IMR-90 (cell line): ENCODE measurements at regions not wholly inside any gene's neighbourhood (a gene's known extent, or its start where the extent isn't known, plus 50 kb on each side); places are given as distances from the start of the nearest gene placed in this dataset.

Source experiments
- BHLHE40 ChIP-seq: fragments of 150-350 bp; IDR thresholded peaks from 2 replicates; pipeline ENCODE4 v1.6.1; 2016; ENCODE audit warnings: mild to moderate bottlenecking, low read depth, low read length
- CHD1 ChIP-seq: IDR thresholded peaks from 2 replicates; pipeline ENCODE4 v1.6.1; 2012; ENCODE audit warnings: low read depth, low read length, improper control_type of control experiment
- CTCF ChIP-seq: conservative IDR thresholded peaks from 2 replicates; pipeline ENCODE4 v1.5.1; 2012; ENCODE audit warnings: mild to moderate bottlenecking, low read depth, low read length, improper control_type of control experiment
- MAFK ChIP-seq: IDR thresholded peaks from 2 replicates; pipeline ENCODE4 v1.6.1; 2012; ENCODE audit warnings: low read depth, low read length, improper control_type of control experiment
- MXI1 ChIP-seq: IDR thresholded peaks from 2 replicates; pipeline ENCODE4 v1.6.1; 2012; ENCODE audit warnings: low read depth, mild to moderate bottlenecking, low read length, moderate library complexity, borderline replicate concordance
- POLR2A ChIP-seq: IDR thresholded peaks from 2 replicates; pipeline ENCODE4 v1.6.1; 2012; ENCODE audit warnings: mild to moderate bottlenecking, low read depth, low read length
- RAD21 ChIP-seq: IDR thresholded peaks from 2 replicates; pipeline ENCODE4 v1.6.1; 2012; ENCODE audit warnings: low read length, improper control_type of control experiment
- RCOR1 ChIP-seq: IDR thresholded peaks from 2 replicates; pipeline ENCODE4 v1.6.1; 2012; ENCODE audit warnings: mild to moderate bottlenecking, low read length, improper control_type of control experiment; ENCODE audit not compliant: insufficient replicate concordance
- RFX5 ChIP-seq: IDR thresholded peaks from 2 replicates; pipeline ENCODE4 v1.8.0; 2012; ENCODE audit warnings: low read depth, mild to moderate bottlenecking, low read length, moderate library complexity
- SMC3 ChIP-seq: fragments of 150-350 bp; IDR thresholded peaks from 2 replicates; pipeline ENCODE4 v1.6.1; 2016; ENCODE audit warnings: low read depth, mild to moderate bottlenecking, antibody characterized with exemption, low read length, moderate library complexity
- TF ChIP-seq, protein P1 (sequence below): fragments of 150-350 bp; IDR thresholded peaks from 2 replicates; pipeline ENCODE4 v1.6.1; 2017; ENCODE audit warnings: mild to moderate bottlenecking, antibody characterized with exemption, low read length, low read depth

DNA sequence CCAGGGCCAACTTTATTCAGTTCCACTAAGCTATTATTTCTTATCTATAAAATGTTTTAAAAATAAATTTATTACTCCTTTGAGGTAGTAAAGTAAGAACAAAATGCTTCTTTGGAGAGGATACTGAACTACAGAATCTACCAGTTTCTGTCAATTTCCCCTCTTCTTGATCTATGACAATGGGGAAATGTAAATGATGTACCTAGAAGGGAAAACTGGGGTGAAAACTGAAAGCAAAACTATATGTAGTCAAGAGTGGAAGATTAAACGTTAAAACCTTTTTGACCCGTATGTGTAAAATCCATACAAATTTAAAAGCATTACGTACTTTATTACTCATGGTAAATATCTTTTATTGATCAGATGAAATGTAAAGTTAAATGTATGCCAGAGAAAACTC, 1287.8 kb upstream of the TMEFF2 start:
- no peak for TF ChIP-seq CTCF
- TF ChIP-seq SMC3: no peak
- TF ChIP-seq MXI1: no peak
- TF ChIP-seq RFX5: no peak
- no peak for TF ChIP-seq POLR2A
- no peak for TF ChIP-seq BHLHE40
- TF ChIP-seq RCOR1: no peak
- TF ChIP-seq, protein P1, sequence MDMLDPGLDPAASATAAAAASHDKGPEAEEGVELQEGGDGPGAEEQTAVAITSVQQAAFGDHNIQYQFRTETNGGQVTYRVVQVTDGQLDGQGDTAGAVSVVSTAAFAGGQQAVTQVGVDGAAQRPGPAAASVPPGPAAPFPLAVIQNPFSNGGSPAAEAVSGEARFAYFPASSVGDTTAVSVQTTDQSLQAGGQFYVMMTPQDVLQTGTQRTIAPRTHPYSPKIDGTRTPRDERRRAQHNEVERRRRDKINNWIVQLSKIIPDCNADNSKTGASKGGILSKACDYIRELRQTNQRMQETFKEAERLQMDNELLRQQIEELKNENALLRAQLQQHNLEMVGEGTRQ: no peak
- TF ChIP-seq RAD21: no peak
- no peak for TF ChIP-seq MAFK
- TF ChIP-seq CHD1: no peak
